Stimulated activated CD4-positive, alpha-beta T cell treated with anti-CD3 and anti-CD28 coated beads, Interleukin-1b, Interleukin-23, amount 100 ng/mL, for 24 hours (primary cell): ENCODE measurements at regions not wholly inside any gene's neighbourhood (a gene's known extent, or its start where the extent isn't known, plus 50 kb on each side); places are given as distances from the start of the nearest gene placed in this dataset.

ENCODE experiments used
- DNase-seq, 4 experiments: peaks; one replicate each; pipeline ENCODE4 v3.0.0-alpha.2; 2020; ENCODE audit warnings: low read depth in 4 of 4, low spot score in 1 of 4

DNA sequence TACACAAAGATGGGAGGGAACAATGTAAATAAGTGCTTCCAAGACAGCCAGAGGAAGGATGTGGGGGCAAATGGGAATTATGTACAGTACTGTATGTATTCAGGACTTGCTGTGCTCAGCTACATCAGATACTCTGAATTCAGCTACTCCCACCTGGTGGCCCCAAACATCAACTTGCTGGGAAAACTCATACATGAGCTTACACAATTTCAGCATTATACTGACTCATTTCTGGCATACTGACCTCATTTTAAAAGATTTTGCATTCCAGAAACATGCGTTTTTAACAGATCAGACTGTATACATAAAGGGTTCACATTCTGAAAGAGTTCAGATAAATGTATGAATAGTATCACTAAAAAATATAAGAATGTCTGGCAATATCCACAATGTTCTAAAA, 59.7 kb downstream of the GPX5 start:
- no peak for DNase-seq

DNA sequence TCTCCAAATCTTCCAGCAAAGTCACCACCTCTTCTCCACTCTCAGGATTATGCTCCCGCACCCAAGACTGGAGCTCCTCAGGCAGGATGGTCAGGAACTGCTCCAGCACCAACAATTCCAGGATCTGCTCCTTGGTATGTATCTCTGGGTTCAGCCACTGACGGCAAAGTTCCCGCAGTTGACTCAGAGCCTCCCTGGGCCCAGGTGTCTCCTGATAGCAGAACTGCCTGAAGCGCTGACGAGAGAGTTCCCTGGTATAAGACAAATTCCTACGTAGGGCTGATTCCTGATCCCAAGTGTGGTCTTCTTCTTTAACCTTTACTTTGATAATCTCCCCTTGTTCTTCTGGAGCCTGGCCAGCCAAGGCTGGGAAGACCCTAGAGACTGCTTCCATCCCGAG, 60.6 kb downstream of the GPX5 start:
- no peak for DNase-seq

DNA sequence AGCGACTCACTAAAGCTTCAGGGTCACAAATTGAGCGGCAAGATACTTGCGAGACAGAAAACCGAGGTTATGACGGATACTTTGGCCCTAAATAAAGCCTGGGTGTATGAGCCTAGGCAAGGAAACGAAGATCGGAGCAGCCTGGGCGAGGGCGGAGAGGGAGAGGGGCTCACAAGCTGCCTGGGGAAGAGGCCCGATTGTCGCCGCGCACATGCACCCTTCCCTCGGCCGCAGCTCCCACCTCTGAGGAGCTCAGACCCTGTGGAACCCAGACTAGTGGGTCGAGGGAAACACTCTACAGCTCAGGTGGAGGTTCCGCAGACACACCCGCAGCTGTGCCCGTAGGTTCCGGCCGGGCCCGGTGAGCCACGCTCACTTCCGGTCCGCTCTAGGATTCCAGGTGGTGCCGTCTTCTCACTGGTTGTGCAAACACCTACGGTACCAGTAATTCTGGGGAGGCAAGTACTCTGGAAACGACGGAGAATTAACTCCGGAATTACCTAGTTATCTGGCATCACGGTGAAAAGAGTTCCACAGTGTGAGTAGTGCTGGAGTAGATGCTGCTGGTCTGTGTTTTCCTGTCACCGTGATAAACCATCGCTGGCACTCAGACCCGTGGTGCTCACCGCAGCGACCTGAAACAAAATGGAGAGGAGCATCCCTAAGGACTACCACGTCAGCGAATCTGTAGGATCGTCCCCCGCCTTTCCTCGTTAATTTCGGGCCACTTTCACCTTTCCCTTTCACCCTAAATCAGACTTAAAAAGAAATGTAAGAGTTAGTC, 61.5 kb downstream of the GPX5 start:
- DNase-seq, result peak in 2 of 4 experiments; percentile 60 to 67

DNA sequence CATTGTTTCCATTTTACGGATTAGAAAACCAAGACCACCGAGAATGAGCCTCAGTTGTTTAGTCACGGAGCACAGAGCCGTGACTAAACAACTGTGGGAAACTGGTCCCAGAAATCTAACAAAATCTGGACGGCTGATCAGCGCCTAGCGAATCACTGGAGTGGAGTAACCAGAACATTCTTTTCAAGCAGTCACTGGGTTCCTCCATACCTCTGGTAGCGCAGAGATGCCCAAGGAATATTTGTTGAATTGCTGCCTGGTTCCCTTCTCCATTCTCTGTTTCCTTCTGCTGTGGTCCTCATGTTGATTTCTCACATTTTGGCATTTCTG, 62.0 kb downstream of the GPX5 start:
- DNase-seq, result no peak

GRCh38 chr6:28588666-28589065, 63.0 kb downstream of the GPX5 start:
- no peak for DNase-seq

DNA sequence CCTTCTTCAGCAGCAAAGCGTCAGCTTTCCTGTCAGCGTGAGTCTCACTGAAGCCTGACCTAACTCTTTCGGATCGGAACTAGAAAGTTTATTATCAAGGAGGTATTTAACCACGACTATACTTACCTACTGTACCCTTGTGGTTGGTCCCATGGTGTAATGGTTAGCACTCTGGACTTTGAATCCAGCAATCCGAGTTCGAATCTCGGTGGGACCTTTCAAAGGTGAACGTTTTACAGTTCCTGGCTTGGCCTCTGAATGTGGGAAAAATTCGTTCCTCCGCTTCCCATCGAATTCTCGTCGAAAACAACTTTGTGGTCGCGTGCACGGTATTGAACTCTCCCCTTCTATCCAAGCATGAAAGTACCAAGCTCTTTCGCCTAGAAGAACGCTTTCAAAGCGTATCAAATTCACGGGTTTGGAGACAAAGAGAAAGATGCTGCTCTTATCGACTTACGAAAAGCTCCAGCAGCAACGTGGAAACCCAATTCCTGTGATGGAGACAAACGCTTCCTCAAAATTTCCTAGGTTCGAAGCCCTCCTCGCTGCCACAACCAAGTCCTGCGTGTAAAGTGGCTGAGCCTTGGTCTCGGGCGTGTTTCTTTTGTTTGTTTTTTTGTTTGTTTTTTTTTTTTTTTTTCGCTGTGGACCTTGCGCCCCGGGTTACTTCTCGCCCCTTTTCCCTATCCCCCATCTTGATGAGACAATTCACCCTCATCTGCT, 63.7 kb downstream of the GPX5 start:
- peak in 2 of 4 experiments; percentile 42 for DNase-seq

DNA sequence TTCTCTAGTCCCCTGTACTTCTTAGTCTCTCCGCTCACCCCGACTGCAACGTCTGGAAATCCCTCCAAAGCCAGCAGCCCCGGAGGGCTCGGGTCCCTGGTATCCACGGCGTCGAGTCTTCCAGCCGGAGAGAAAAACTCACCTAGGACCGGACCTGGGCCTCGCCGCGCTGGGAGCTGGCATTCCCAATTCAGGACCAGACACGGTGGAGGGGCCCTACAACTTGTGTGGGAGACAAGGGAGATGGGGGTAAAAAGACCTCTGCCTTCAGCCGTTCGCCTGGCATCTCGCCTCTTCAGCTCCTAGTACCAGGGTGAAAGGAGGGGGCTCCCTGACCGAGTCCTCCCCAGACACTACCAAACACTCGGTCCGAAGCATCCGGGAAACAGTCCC, 64.3 kb downstream of the GPX5 start:
- no peak for DNase-seq

- DNase-seq, result peak in 2 of 4 experiments; percentile 44 to 48
Observed at GRCh38 chr6:28597217-28597835, 71.6 kb downstream of the GPX5 start.

DNA sequence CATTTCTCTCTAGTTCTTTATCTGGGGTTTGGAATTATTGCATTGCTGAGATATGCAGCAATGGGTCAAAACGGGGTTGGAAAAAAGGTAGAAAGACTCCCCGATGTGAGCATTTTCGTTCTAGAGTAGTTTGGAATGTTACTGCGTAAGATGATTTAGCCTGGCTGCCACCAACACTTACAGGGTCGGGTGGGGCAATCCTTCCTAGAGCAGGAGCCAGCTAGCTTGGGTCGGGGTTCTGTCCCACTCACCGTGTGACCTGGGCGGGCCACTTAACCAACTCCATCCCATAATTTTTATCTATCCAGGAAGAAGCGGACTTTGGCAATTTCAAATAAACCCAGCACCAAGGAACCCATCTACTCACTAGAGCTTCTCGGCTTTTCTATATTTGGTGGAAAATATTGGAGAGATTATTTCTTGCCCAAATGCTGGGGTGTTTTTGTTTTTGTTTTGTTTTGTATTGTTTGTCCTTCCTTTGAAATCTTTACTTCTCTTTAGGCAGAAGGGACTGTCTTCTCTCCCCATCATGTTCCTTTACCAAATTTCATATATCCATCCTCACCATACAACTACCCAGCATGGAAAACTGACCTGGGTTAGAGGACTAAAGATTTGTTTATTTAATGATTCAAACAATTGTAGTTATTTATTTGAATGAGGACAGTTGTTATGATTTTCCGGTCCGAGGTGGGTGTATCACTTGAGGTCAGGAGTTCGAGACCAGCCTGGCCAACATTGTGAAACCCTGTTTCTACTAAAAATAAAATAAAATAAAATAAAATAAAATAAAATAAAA, 72.4 kb downstream of the GPX5 start:
- no peak for DNase-seq

DNA sequence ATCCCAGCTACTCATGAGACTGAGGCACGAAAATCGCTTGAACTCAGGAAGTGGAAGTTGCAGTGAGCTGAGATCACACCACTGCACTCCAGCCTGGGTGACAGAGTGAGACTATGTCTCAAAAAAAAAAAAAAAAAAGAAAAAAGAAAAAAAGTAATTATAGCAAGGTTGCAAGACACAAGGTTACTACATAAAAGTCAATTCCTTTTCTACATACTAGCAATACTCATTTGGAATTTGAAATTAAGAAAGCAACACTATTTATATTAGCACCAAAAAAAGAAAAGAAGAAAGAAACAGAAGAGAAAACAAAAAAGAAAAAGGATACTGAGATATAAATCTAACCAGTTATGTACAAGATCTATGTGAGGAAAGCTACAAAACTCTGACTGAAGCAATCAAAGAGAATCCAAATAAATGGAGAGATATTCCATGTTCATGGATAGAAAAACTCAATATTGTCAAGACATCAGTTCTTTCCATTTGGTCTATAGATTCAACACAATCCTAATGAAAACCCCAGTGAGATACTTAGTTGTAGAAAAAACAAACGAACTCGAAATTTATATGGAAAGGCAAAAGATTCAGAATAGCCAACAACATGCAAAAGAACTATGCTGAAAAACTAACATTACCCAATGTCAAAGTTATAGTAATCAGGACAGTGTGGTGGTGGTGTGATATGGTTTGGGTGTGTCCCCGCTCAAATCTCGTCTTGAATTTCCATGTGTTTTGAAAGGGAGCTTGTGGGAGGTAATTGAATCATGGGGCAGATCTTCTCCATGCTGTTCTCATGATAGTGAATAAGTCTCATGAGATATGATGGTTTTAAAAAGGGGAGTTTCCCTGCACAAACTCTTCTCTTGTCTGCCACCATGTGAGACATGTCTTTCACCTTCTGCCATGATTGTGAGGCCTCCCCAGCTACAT, 73.3 kb downstream of the GPX5 start:
- DNase-seq, result no peak

- no peak for DNase-seq
Observed at GRCh38 chr6:28600245-28600644, 74.6 kb downstream of the GPX5 start.

GRCh38 chr6:28603891-28604290, 78.2 kb downstream of the GPX5 start:
- no peak for DNase-seq

GRCh38 chr6:28606424-28607391, 81.0 kb downstream of the GPX5 start:
- peak in 2 of 4 experiments; percentile 41 to 45 for DNase-seq

DNA sequence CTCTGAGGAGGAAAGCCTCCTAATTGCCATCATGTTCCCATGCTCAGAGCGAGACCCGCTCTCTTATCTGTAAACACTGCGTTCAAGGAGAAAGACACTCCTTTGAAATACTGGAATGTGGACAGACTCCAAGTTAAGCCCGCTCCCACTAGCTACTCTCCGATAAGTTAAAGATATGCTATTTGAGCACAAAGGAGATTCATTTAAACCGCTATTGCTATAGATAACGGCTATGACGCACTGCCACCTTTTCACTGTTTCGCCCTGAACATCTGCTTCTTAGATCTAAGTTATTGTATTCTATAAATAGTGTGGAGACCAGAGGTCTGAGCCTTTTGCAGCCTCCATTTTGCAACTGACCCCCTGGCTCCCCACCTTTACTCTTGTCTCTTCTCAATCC, 82.3 kb downstream of the GPX5 start:
- DNase-seq, result no peak

- DNase-seq, result no peak
Observed at GRCh38 chr6:28609672-28610071, 84.0 kb downstream of the GPX5 start.

- no peak for DNase-seq
Observed at GRCh38 chr6:28615616-28615954, 89.9 kb downstream of the GPX5 start.

DNA sequence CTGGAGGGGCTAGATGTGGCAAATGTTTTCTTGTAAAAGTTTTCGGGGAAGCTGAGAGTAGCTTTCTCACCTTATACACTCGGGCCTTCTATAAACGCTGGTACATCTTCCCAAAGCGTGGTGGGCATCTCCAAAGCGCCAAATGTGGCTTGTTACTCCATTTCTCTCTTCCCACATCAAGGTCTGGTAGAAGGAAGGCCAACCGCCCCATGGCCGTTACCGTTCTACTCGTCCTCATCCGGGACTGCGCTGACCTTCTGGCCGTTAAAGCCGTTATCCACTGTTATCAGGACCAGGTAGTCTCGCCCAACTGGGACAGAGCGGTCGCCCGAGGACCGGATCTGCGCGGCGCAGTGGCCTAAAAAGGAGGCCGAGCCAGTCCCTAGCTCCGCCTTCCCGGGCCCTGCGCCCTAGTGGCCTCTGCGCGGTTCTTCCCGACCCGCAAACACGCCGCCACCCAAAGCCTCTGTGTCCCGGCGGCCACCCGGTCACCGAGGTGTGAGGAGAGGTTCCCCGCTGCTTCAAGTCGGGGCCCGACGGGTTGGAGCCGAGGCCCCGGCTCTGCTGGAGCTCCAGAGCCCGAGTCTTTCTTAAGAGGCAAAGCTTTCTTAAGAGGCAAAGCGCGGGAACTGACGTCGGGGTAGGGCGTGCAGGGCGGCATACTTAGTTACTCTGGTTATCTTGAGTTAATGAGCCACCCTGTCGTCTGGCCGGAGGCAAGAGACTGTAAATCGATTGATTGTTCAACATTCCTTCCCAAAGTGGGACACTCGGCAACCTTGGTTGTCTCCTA, 90.5 kb downstream of the GPX5 start:
- no peak for DNase-seq

- DNase-seq, result no peak
Observed at GRCh38 chr6:28618898-28619555, 93.3 kb downstream of the GPX5 start.
